ENCODE measurements at regions not wholly inside any gene's neighbourhood (a gene's known extent, or its start where the extent isn't known, plus 50 kb on each side); places are given as distances from the start of the nearest gene placed in this dataset.

- TF ChIP-seq CTCF (IDR thresholded peaks at IDR 0.05; ENCODE audit: low read depth, low read length, poor library complexity, severe bottlenecking) (no peak), EZH2phosphoT487 (IDR thresholded peaks at IDR 0.05; ENCODE audit: borderline replicate concordance, low read length) (no peak)
Observed at GRCh38 chr2:189943009-189943408, 119.5 kb downstream of the MSTN start.

All from DOHH2 (cell line).